ENCODE measurements at regions not wholly inside any gene's neighbourhood (a gene's known extent, or its start where the extent isn't known, plus 50 kb on each side); places are given as distances from the start of the nearest gene placed in this dataset.

GRCh38 chr2:12062053-12062395, 315.6 kb downstream of the LPIN1 start:
- DNase-seq, result no peak

DNA sequence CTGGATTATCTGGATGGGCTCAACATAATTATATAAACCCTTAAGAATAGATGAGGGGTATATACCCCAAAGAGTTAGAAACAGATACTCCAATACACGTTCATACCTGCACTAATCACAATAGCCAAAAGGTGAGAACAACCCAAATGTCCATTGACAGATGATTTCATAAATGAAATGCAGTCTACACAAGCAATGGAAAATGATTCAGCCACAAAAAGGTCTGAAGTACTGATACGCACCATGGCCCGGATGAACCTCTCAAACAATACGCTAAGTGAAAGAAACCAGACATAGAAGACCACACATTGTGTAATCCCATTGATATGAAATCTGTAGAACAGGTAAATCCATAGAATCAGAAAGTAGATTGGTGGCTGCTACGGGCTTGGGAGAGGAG, 316.8 kb downstream of the LPIN1 start:
- no peak for DNase-seq

GRCh38 chr2:12064153-12064552, 317.7 kb downstream of the LPIN1 start:
- no peak for DNase-seq

GRCh38 chr2:12066116-12066515, 319.7 kb downstream of the LPIN1 start:
- no peak for DNase-seq

GRCh38 chr2:12066986-12067385, 320.6 kb downstream of the LPIN1 start:
- no peak for DNase-seq

GRCh38 chr2:12068796-12069538, 322.5 kb downstream of the LPIN1 start:
- DNase-seq, result no peak

- no peak for DNase-seq
Observed at GRCh38 chr2:12070153-12070552, 323.7 kb downstream of the LPIN1 start.

DNA sequence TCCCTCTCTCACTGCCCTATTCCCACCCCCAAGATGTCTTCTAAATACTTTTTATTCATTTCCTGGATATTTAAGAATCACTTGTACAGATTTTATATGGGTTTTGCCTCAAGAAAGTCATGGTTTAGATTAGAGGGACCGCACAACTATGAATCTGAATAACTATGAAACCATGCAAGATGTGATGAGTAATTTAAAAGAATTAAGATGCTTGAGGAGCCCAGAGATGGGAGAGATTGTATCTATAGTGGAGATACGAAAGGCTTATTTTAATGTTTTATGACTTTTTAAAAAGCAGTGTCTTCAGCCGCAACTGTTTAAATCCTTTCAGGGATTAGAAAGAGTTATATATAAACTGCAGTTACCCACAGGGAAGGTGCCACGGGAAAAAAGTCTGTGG, 324.1 kb downstream of the LPIN1 start:
- DNase-seq, result no peak

DNA sequence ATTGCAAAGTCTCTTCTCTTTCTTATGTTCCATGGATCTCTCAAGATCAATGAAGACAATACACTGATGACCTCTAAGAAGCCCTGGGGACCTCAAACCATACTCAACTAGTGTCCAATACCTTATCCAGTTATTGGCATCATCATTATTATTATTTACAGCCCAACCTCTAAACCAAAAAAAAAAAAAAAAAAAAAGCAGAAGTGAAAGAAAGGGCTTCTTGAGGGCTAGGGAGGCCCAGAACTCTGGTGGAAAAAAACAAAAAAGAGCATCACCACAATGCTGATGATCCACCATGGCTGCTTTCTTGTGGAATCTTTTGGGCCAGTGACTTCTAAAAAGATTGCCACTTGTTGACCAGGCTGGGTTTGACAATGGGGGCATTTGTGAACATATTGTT, 324.9 kb downstream of the LPIN1 start:
- no peak for DNase-seq

DNA sequence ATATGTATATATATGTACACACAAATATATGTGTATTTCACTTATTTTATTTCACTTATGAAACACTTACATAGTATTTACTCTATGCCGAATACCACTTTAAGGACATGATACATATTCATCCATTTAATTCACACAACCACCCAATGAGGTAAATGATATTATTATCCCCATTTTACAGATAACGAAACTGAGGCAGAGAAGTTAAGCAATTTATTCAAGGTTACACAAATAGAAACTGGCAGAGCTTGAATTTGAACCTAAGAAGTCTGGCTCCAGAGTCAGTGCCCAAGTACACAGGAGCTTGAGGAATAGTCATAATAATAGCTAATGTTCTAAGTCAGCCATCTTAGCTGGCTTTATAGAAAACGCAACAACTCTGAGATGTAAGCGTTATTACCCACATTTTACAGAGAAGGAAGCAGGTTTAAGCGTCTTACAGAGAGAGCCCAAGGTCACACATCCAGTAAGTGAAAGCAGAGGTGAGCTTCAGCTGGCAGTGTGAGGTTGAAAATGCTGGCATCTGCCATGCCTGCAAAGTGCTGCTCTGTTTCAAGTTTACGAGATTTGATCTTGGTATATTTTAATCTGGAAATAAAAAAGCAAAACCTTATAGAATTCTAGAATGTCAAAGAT, 326.9 kb downstream of the LPIN1 start:
- DNase-seq, result no peak

DNA sequence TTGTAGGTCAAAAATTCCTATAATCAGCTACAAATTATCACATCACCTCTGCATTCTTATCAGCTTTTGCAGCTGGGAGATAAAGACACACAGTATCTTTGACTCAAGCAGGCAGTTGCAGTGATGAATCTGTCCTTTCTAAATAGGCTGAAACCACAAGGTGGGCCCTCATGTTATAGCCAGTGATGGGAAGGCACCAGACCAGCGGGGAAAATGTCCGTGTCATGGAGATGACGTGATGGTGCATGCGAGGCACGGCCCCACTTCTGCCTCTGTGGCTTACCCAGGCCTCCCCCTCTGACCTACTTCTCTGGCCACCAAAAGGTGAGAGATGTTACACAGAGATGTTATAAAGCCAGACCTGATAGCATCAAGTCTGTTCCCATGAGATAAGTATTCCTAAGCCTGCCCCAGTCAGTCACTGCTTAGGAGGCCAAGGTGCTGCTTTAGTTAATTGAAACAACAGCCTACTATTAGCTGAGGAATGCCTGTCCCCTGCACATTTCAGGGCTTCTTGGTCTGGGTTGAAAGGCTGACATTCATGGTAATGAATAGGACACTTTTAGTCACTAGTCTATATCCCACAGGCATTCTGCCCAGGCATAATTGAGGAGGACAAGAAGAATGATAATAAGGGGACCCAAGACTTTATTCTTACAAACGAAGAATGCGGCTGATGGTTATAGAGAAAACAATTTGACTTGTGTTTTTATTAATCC, 327.9 kb downstream of the LPIN1 start:
- DNase-seq, result no peak

DNA sequence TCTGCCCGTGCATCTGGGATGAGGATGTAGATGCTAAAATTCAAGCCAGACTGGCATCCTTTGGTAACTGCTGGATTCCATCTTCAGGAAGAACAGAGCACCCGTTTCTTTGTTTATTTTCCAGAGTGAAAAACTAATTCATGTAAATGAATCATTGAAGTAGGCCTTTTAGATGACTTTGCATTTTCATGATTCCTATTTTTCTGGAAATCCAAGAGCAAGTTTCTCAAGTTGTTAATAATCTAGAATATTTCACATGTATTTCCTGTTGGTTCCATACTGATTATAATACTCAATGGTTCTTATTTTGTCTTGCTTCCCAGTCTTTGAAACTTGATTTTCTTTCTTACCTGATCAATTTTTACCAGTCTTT, 328.4 kb downstream of the LPIN1 start:
- DNase-seq, result no peak

DNA sequence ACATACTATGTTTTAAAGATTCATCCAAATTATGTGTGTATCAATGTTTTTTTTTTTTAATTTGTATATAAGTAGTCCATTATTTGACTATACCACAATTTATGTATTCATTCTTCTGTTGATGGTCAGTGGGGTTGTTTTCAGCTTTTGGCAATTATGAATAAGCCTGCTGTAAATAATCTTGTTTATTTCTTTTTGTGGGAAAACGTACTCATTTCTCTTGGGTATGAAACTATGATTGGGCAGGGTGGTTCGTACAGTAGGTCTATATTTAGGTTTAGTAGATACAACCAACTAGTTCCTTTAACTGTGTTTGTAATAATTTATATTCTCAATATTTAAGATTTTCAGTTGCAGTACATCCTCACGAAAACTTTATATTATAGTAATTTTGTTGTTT, 329.2 kb downstream of the LPIN1 start:
- no peak for DNase-seq

DNA sequence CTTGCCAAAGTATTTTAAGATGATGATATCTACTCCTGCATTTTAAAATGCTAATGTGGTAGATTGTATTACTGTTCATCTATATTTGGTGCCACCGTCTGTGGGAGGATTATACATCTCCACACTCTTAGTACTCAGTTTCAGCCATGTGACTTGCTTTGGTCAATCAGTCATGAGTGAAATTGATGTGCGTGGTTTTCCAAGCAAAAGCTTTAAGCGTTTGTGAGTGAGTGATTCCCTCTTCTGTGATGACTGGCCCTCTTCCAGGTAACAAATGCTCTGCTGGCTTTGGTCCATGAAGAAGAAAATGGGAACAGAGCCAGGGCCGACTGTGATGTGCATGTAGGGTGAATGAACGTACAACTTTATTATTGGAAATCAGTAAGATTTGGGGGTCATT, 330.4 kb downstream of the LPIN1 start:
- DNase-seq, result no peak

DNA sequence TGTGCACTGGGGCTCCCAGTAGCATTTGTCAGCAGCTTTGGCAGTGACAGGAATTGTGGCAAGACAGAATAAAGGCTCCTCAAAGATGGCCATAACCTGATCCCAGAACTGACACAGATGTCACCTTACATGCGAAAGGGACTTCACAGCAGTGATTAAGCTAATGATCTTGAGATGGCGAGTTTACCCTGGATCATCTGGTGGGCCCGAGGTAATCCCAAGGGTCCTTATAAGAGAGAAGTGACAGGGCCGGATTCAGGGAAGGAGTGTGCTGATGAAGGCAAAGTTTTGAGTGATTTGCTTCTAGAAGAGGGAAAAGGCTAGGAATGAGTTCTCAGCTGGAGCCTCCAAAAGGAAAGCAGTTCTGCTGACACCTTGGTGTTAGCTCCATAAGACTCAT, 333.9 kb downstream of the LPIN1 start:
- no peak for DNase-seq

- peak; percentile 5 to 9 for DNase-seq
Observed at GRCh38 chr2:12081481-12082210, 335.2 kb downstream of the LPIN1 start.

- DNase-seq, result no peak
Observed at GRCh38 chr2:12083081-12083581, 336.7 kb downstream of the LPIN1 start.

GRCh38 chr2:12083713-12084419, 337.4 kb downstream of the LPIN1 start:
- no peak for DNase-seq

GRCh38 chr2:12087175-12087574, 340.7 kb downstream of the LPIN1 start:
- DNase-seq, result no peak

DNA sequence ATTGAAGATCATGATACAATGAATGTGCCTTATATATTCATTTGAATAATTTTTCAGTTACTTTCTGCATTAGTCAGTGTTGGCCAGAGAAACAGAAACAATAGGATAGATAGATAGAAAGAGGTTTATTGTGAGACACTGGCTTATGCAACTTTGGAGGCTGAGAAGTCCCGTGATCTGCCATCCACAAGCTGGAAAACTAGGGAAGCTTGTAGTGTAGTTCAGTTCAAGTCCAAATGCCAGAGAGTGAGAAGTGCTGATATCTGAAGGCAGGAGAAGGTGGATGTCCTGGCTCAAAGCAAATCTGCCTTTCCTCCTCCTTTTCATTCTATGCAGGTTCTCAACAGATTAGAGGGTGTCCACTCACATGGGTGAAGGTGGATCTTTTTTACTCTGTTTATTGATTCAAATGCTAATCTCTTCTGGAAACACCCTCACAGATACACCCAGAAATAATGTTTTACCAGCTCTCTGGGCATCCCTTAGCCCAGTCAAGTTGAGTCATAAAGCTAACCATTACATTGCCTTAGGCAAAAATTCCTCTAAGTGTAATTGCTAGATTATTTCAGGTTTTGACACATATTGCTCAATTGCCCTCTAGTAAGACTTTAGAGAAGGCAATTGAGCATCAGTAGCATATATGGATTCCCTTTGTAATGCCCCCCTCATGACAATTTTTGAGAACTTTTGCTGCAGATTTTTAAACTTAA, 341.4 kb downstream of the LPIN1 start:
- DNase-seq, result no peak

DNA sequence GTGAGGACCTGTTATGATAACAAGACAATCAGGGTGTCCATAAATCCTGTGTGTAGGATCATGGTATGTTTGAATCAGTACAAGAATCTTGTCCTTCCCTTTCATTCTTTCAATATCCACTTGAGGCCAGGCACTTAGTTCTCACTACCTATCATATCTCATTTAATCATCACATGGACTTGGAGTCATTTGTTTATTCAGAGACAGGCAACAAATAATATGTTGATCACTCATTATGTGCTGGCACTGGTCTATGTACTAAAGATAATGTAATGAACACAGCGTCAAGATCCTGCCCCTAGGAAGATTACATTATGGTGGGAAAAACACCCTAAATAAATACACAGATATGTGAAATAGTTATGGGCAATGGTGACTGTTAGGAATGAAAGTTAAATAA, 342.6 kb downstream of the LPIN1 start:
- DNase-seq, result no peak

- no peak for DNase-seq
Observed at GRCh38 chr2:12089496-12089895, 343.1 kb downstream of the LPIN1 start.
